RWPE2 (cell line): ENCODE measurements at regions not wholly inside any gene's neighbourhood (a gene's known extent, or its start where the extent isn't known, plus 50 kb on each side); places are given as distances from the start of the nearest gene placed in this dataset.

ENCODE experiments used
- ATAC-seq: fragments of 200-7000 bp; cut with Tn5 transposase; 3 replicates; pipeline ENCODE4 v1.9.1; 2021; ENCODE audit warnings: low read depth
- DNase-seq: peaks from one replicate; pipeline ENCODE4 v3.0.0-alpha.2; 2020; ENCODE audit warnings: low spot score
- H3K27ac ChIP-seq: fragments of 450-650 bp; 2 replicates; pipeline ENCODE4 v1.5.1; 2017; ENCODE audit warnings: mild to moderate bottlenecking; ENCODE audit not compliant: poor library complexity, severe bottlenecking
- H3K27me3 ChIP-seq: fragments of 250-450 bp; sonication (Bioruptor Pico); 2 replicates; pipeline ENCODE4 v1.5.1; 2021; ENCODE audit warnings: mild to moderate bottlenecking, moderate library complexity; ENCODE audit not compliant: insufficient read depth, poor library complexity, severe bottlenecking
- H3K36me3 ChIP-seq: fragments of 250-450 bp; sonication (Bioruptor Pico); 2 replicates; pipeline ENCODE4 v1.5.1; 2020; ENCODE audit warnings: low read depth, mild to moderate bottlenecking, moderate library complexity
- H3K4me1 ChIP-seq: fragments of 250-450 bp; sonication (Bioruptor Pico); 2 replicates; pipeline ENCODE4 v1.5.1; 2021; ENCODE audit warnings: mild to moderate bottlenecking, moderate library complexity; ENCODE audit not compliant: insufficient read depth, poor library complexity, severe bottlenecking
- H3K4me3 ChIP-seq: fragments of 250-450 bp; sonication (Bioruptor Pico); 2 replicates; pipeline ENCODE4 v1.5.1; 2021; ENCODE audit warnings: mild to moderate bottlenecking, moderate library complexity; ENCODE audit not compliant: severe bottlenecking
- H3K9me3 ChIP-seq: fragments of 250-450 bp; sonication (Bioruptor Pico); 2 replicates; pipeline ENCODE4 v1.5.1; 2021; ENCODE audit warnings: mild to moderate bottlenecking, moderate library complexity; ENCODE audit not compliant: severe bottlenecking
- TF ChIP-seq, protein P1 (sequence below): fragments of 450-650 bp; IDR thresholded peaks from one replicate; pipeline ENCODE4 v1.5.1; 2017; ENCODE audit warnings: mild to moderate bottlenecking, moderate library complexity; ENCODE audit not compliant: poor library complexity, severe bottlenecking

DNA sequence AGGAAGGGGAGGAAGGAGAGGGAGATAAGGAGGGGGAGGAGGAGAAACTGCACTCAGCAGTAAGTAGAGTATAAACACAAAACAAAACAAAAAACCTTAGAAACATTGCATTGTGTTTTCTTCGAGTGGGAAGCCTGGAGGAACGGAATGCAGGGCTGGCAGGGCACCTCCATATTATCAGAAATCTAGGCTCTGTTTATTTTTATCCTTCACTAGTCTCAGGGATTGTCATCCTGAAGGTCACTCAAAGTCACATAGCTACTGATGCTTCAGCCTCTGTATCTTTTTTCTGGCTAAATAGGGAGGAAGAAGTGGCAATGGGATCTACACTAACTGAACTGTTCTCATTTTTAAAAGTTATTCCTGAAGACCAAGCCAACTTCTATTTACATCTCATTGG is 467.8 kb downstream of the KCTD12 start:
- Histone ChIP-seq H3K9me3 (no peaks in the 10 kb centered on the region), H3K36me3 (no peaks in the 10 kb centered on the region), H3K4me1 (no peaks in the 10 kb centered on the region), H3K4me3 (no peak overlapping the region), H3K27ac (no peak overlapping the region), H3K27me3 (no peaks in the 10 kb centered on the region)
- no peak for DNase-seq
- TF ChIP-seq, protein P1, sequence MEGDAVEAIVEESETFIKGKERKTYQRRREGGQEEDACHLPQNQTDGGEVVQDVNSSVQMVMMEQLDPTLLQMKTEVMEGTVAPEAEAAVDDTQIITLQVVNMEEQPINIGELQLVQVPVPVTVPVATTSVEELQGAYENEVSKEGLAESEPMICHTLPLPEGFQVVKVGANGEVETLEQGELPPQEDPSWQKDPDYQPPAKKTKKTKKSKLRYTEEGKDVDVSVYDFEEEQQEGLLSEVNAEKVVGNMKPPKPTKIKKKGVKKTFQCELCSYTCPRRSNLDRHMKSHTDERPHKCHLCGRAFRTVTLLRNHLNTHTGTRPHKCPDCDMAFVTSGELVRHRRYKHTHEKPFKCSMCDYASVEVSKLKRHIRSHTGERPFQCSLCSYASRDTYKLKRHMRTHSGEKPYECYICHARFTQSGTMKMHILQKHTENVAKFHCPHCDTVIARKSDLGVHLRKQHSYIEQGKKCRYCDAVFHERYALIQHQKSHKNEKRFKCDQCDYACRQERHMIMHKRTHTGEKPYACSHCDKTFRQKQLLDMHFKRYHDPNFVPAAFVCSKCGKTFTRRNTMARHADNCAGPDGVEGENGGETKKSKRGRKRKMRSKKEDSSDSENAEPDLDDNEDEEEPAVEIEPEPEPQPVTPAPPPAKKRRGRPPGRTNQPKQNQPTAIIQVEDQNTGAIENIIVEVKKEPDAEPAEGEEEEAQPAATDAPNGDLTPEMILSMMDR, result no peak
- ATAC-seq, result no peak

DNA sequence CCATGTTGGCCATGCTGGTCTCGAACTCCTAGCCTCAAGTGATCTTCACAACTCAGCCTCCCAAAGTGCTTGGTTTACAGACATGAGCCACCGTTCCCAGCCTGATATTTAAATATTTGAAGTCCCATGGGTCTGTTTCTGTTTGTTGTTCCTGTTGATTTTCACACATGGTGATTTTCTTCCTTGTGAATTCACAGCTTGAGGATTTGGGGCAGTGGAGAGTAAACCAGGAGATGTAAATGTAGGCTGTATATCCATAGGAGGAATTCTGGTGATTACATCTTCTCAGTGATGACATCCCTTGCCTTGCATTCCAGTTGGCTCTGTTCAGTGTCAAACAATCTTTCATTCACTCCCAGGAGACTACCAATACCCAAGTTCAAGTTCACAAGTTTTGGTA is 471.9 kb downstream of the KCTD12 start:
- no peak overlapping the region for H3K4me3 ChIP-seq
- DNase-seq, result no peak
- no peaks in the 10 kb centered on the region for H3K4me1 ChIP-seq
- H3K36me3 ChIP-seq, result no peaks in the 10 kb centered on the region
- no peak for ATAC-seq
- TF ChIP-seq, protein P1, result no peak
- no peaks in the 10 kb centered on the region for H3K27me3 ChIP-seq
- no peak overlapping the region for H3K27ac ChIP-seq
- no peaks in the 10 kb centered on the region for H3K9me3 ChIP-seq

DNA sequence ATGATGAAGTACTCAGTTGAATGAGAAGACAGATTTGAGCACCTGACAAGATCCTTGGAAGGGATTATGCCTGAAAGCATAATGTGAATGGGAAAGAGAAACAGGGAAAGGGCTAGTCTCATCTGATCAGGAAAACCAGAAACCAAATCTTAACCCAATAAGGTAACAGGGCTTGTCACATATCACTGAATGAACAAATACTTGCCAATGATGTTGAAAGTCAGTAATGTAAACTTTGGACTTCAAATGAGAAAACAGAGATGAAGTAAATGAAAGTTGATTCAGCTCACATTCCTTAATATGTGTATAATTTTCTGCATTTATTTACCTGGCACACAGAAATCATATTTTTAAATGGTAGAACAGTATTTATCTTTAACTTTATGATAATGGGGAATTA is 480.0 kb downstream of the KCTD12 start:
- Histone ChIP-seq H3K9me3 (no peaks in the 10 kb centered on the region), H3K27ac (no peak overlapping the region), H3K4me1 (no peaks in the 10 kb centered on the region), H3K4me3 (no peak overlapping the region), H3K27me3 (no peaks in the 10 kb centered on the region), H3K36me3 (no peaks in the 10 kb centered on the region)
- DNase-seq (no peak), ATAC-seq (no peak)
- TF ChIP-seq, protein P1, result no peak

DNA sequence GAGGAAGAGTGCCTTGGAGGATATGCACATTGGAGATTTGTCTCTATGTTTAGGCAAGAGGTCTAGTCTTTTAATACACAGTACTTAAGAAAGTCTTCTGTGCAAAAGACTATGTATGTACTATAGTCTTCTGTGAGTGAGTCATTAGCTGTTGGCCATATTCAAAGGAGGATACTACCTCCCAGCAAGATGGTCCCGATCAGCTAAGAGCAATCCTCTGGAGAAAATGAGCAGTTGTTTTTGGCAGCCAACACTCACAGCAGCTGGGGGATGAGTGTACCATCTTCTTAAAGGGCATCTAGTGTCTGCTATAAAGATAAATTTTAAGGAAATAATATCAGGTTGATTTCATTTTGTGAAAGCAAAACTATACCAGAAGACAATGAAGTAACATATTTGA is 487.8 kb downstream of the KCTD12 start:
- TF ChIP-seq, protein P1, result no peak
- Histone ChIP-seq H3K9me3 (no peaks in the 10 kb centered on the region), H3K36me3 (no peaks in the 10 kb centered on the region), H3K4me3 (no peak overlapping the region), H3K27me3 (no peaks in the 10 kb centered on the region), H3K4me1 (no peaks in the 10 kb centered on the region), H3K27ac (no peak overlapping the region)
- DNase-seq (no peak), ATAC-seq (no peak)

DNA sequence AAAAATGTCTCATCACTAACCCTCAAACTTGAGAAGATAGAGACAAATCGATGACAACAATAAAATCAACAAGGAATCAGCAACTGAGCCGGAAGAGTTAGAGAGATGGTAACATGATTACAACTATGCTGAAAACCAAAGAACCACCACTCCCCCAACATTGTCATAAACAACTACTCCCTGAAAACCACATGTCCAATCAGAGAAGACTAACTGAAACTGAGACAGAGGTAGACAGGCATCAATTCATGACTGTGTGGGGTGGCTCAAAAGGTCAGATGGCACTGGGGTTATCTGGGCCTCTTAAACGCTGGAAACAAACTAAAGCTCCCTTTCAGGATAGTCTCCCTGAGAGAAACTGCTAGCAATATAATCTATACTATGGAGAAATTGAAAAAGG is 488.8 kb downstream of the KCTD12 start:
- no peaks in the 10 kb centered on the region for H3K27me3 ChIP-seq
- H3K36me3 ChIP-seq, result no peaks in the 10 kb centered on the region
- H3K4me3 ChIP-seq, result no peak overlapping the region
- no peak overlapping the region for H3K27ac ChIP-seq
- DNase-seq (no peak), ATAC-seq (no peak)
- TF ChIP-seq, protein P1, result no peak
- no peaks in the 10 kb centered on the region for H3K4me1 ChIP-seq
- H3K9me3 ChIP-seq, result no peaks in the 10 kb centered on the region
